SK-N-SH (cell line): ENCODE measurements at regions not wholly inside any gene's neighbourhood (a gene's known extent, or its start where the extent isn't known, plus 50 kb on each side); places are given as distances from the start of the nearest gene placed in this dataset.

Source experiments
- CTCF ChIA-PET: fragments of 300-600, 350-600 bp; formaldehyde crosslinking; extraction: SDS; loops from one replicate; lab custom pipeline; 2021; lab: Yijun Ruan, JAX
- POLR2A ChIA-PET: fragments of 350-600 bp; sonication (Branson Sonifier 250); formaldehyde crosslinking; extraction: SDS; loops from one replicate; lab custom pipeline; 2020; ENCODE audit warnings: antibody characterized with exemption, inconsistent platforms; lab: Yijun Ruan, JAX
- DNase-seq: peaks from one replicate; pipeline ENCODE4 v3.0.0; 2012
- H2AFZ ChIP-seq: fragments of 200-600 bp; sonication (generic); 2 replicates; pipeline ENCODE4 v1.8.1; 2016; ENCODE audit warnings: antibody characterized with exemption, mild to moderate bottlenecking, low read depth
- H3F3A ChIP-seq: fragments of 200-600 bp; sonication (generic); replicated peaks from 2 replicates; pipeline ENCODE3; 2016; ENCODE audit warnings: antibody characterized with exemption, mild to moderate bottlenecking; ENCODE audit not compliant: insufficient read depth
- H3K27ac ChIP-seq, 2 experiments: fragments of 200-500 bp in 1 of 2; fragments of 200-600 bp in 1 of 2; sonication (Bioruptor generic) in 1 of 2; sonication (generic), shearing (Covaris generic) in 1 of 2; 2 replicates each; pipeline versions ENCODE4 v1.5.1 to v1.6.1; 2014 to 2016; ENCODE audit warnings: low read depth in 2 of 2, inconsistent platforms in 1 of 2, low read length in 1 of 2, mild to moderate bottlenecking in 1 of 2, mixed read lengths in 1 of 2
- H3K27me3 ChIP-seq: fragments of 200-600 bp; sonication (generic), shearing (Covaris generic); 2 replicates; pipeline ENCODE4 v1.6.1; 2016; ENCODE audit warnings: mixed run types; ENCODE audit not compliant: insufficient read depth
- H3K36me3 ChIP-seq, 2 experiments: fragments of 200-500 bp in 1 of 2; fragments of 200-600 bp in 1 of 2; sonication (Bioruptor generic) in 1 of 2; sonication (generic) in 1 of 2; replicated peaks in 1 of 2; 2 replicates each; pipeline versions ENCODE3 to v1.5.1; 2014 to 2016; ENCODE audit warnings: low read length in 1 of 2, mild to moderate bottlenecking in 1 of 2; ENCODE audit not compliant: insufficient read depth in 2 of 2, control insufficient read depth in 1 of 2
- H3K4me1 ChIP-seq, 2 experiments: fragments of 200-500 bp in 1 of 2; fragments of 200-600 bp in 1 of 2; sonication (Bioruptor generic) in 1 of 2; sonication (generic), shearing (Covaris generic) in 1 of 2; 2 replicates each; pipeline versions ENCODE4 v1.5.1 to v1.6.1; 2014 to 2016; ENCODE audit warnings: low read depth in 1 of 2, low read length in 1 of 2, mixed run types in 1 of 2; ENCODE audit not compliant: insufficient read depth in 2 of 2, control insufficient read depth in 1 of 2
- H3K4me2 ChIP-seq: fragments of 200-600 bp; sonication (generic), shearing (Covaris generic); 2 replicates; pipeline ENCODE4 v1.6.1; 2017; ENCODE audit warnings: mixed run types
- H3K4me3 ChIP-seq, 2 experiments: fragments of 200-500 bp in 1 of 2; fragments of 200-600 bp in 1 of 2; sonication (Bioruptor generic) in 1 of 2; sonication (generic), shearing (Covaris generic) in 1 of 2; 2 replicates each; pipeline versions ENCODE4 v1.5.1 to v1.8.1; 2014 to 2016; ENCODE audit warnings: low read depth in 2 of 2, inconsistent platforms in 1 of 2, low read length in 1 of 2, mild to moderate bottlenecking in 1 of 2, mixed read lengths in 1 of 2, moderate library complexity in 1 of 2
- H3K79me2 ChIP-seq: fragments of 200-600 bp; sonication (generic); 2 replicates; pipeline ENCODE4 v1.8.1; 2017; ENCODE audit warnings: mild to moderate bottlenecking; ENCODE audit not compliant: insufficient read depth
- H3K9ac ChIP-seq: fragments of 200-600 bp; sonication (generic); 2 replicates; pipeline ENCODE4 v1.6.1; 2017; ENCODE audit warnings: mixed run types
- H3K9me2 ChIP-seq: fragments of 200-600 bp; sonication (generic); 2 replicates; pipeline ENCODE4 v1.6.1; 2017; ENCODE audit warnings: mixed run types
- H3K9me3 ChIP-seq: fragments of 200-600 bp; sonication (generic); 2 replicates; pipeline ENCODE4 v1.6.1; 2017; ENCODE audit warnings: mixed run types, mild to moderate bottlenecking, moderate library complexity
- H4K20me1 ChIP-seq: fragments of 200-600 bp; sonication (generic); 2 replicates; pipeline ENCODE4 v1.6.1; 2017; ENCODE audit warnings: mild to moderate bottlenecking, mixed run types; ENCODE audit not compliant: insufficient read depth
- ELF1 ChIP-seq: IDR thresholded peaks from 2 replicates; pipeline ENCODE4 v1.4.0; 2012
- POLR2AphosphoS5 ChIP-seq: IDR thresholded peaks from 2 replicates; pipeline ENCODE4 v1.6.1; 2012; ENCODE audit warnings: low read depth, low read length
- REST ChIP-seq: IDR thresholded peaks from 2 replicates; pipeline ENCODE4 v1.6.1; 2012; ENCODE audit warnings: mild to moderate bottlenecking, low read depth, low read length, moderate library complexity
- RXRA ChIP-seq: IDR thresholded peaks from 2 replicates; pipeline ENCODE4 v1.4.0; 2012; ENCODE audit warnings: low read depth, mild to moderate bottlenecking, borderline replicate concordance
- TCF12 ChIP-seq: IDR thresholded peaks from 2 replicates; pipeline ENCODE4 v1.4.0; 2012
- TEAD4 ChIP-seq: IDR thresholded peaks from 2 replicates; pipeline ENCODE4 v1.4.0; 2012; ENCODE audit warnings: mild to moderate bottlenecking, borderline replicate concordance; ENCODE audit not compliant: insufficient read depth
- WGBS: methylation state at CpG from one replicate; pipeline ENCODE4 v1.1.6; 2017; ENCODE audit warnings: low lambda C conversion rate; 5-methylcytosine and 5-hydroxymethylcytosine counted together

- no peaks in the 10 kb centered on the region for H3F3A ChIP-seq
- no peak for DNase-seq
- H3K9me3 ChIP-seq: no peaks in the 10 kb centered on the region
- no peaks in the 10 kb centered on the region for H3K9me2 ChIP-seq
- H3K4me2 ChIP-seq: no peak overlapping the region
- CTCF ChIA-PET: no interaction called here
- TF ChIP-seq REST: no peak
- no peaks in the 10 kb centered on the region for H4K20me1 ChIP-seq
- H3K4me3 ChIP-seq: no peak overlapping the region
- H3K27ac ChIP-seq: no peak overlapping the region
- H3K9ac ChIP-seq: no peak overlapping the region
- 5% methylated on average over 1 of the region's 1 CpG for WGBS
- H3K79me2 ChIP-seq: no peaks in the 10 kb centered on the region
- no peaks in the 10 kb centered on the region for H3K36me3 ChIP-seq
- H3K4me1 ChIP-seq: no peaks in the 10 kb centered on the region
- H2AFZ ChIP-seq: no peak overlapping the region
- no peaks in the 10 kb centered on the region for H3K27me3 ChIP-seq
- POLR2A ChIA-PET: no interaction called here
Observed at GRCh38 chr11:111123463-111124398, 121.8 kb upstream of the POU2AF2 start.

- H3K4me1 ChIP-seq: no peaks in the 10 kb centered on the region
- no peak overlapping the region for H3K9ac ChIP-seq
- no peaks in the 10 kb centered on the region for H3K79me2 ChIP-seq
- no peak overlapping the region for H2AFZ ChIP-seq
- no peak overlapping the region for H3K4me2 ChIP-seq
- DNase-seq: no peak
- H4K20me1 ChIP-seq: no peaks in the 10 kb centered on the region
- no peaks in the 10 kb centered on the region for H3K27me3 ChIP-seq
- WGBS: 47% methylated on average over 4 of the region's 6 CpGs
- H3K27ac ChIP-seq: no peak overlapping the region
- H3K9me3 ChIP-seq: no peaks in the 10 kb centered on the region
- ChIA-PET CTCF (interaction anchor here (1.6 kb wide), 1 partner anchor 10 kb away, joined by 6 read pairs; no protein-coding TSS in a partner anchor), POLR2A (no interaction called here)
- TF ChIP-seq TCF12: no peak
- no peak for TF ChIP-seq POLR2AphosphoS5
- TF ChIP-seq TEAD4: no peak
- no peak for TF ChIP-seq ELF1
- TF ChIP-seq RXRA: no peak
- no peaks in the 10 kb centered on the region for H3K36me3 ChIP-seq
- no peaks in the 10 kb centered on the region for H3K9me2 ChIP-seq
- H3F3A ChIP-seq: no peaks in the 10 kb centered on the region
- H3K4me3 ChIP-seq: no peak overlapping the region
Observed at GRCh38 chr11:111120696-111121302, 124.7 kb upstream of the POU2AF2 start.
